DND-41 (cell line): ENCODE measurements at regions not wholly inside any gene's neighbourhood (a gene's known extent, or its start where the extent isn't known, plus 50 kb on each side); places are given as distances from the start of the nearest gene placed in this dataset.

ENCODE experiments used
- EZH2 ChIP-seq: IDR thresholded peaks from 3 replicates; pipeline ENCODE4 v1.6.1; 2012; ENCODE audit warnings: borderline replicate concordance, low read depth, mild to moderate bottlenecking, moderate library complexity, low read length, inconsistent platforms; ENCODE audit not compliant: severe bottlenecking
- TF ChIP-seq, protein P1 (sequence below): IDR thresholded peaks from 2 replicates; pipeline ENCODE4 v1.5.1; 2012; ENCODE audit warnings: borderline replicate concordance, low read length, moderate library complexity, mild to moderate bottlenecking; ENCODE audit not compliant: poor library complexity, severe bottlenecking; ENCODE audit errors: extremely low read depth

DNA sequence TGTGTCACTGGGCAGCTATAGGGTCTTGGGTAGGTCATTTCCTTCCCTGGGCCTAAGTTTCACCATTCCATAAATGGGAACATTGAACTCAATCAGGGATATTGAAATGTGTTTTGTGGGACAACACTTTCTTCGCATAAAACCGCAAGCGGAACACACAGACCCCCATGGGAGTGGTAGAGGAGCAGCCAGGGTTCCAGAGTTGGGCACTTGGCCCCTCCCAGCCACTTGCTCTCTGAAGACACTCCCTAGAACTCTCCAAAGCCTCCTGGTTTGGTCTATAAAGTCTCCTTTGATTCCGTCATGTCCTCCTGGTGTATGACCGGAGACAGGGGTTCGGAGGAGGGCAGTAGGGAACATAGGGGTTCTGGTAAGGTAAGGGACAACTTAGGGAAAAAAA is 271.7 kb downstream of the UACA start:
- TF ChIP-seq, protein P1, sequence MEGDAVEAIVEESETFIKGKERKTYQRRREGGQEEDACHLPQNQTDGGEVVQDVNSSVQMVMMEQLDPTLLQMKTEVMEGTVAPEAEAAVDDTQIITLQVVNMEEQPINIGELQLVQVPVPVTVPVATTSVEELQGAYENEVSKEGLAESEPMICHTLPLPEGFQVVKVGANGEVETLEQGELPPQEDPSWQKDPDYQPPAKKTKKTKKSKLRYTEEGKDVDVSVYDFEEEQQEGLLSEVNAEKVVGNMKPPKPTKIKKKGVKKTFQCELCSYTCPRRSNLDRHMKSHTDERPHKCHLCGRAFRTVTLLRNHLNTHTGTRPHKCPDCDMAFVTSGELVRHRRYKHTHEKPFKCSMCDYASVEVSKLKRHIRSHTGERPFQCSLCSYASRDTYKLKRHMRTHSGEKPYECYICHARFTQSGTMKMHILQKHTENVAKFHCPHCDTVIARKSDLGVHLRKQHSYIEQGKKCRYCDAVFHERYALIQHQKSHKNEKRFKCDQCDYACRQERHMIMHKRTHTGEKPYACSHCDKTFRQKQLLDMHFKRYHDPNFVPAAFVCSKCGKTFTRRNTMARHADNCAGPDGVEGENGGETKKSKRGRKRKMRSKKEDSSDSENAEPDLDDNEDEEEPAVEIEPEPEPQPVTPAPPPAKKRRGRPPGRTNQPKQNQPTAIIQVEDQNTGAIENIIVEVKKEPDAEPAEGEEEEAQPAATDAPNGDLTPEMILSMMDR = no peak
- no peak for TF ChIP-seq EZH2
